Right kidney (tissue), 1 donor: ENCODE measurements at regions not wholly inside any gene's neighbourhood (a gene's known extent, or its start where the extent isn't known, plus 50 kb on each side); places are given as distances from the start of the nearest gene placed in this dataset.

Source experiments
- DNase-seq: peaks from one replicate; pipeline ENCODE4 v3.0.0-alpha.2; 2016

DNA sequence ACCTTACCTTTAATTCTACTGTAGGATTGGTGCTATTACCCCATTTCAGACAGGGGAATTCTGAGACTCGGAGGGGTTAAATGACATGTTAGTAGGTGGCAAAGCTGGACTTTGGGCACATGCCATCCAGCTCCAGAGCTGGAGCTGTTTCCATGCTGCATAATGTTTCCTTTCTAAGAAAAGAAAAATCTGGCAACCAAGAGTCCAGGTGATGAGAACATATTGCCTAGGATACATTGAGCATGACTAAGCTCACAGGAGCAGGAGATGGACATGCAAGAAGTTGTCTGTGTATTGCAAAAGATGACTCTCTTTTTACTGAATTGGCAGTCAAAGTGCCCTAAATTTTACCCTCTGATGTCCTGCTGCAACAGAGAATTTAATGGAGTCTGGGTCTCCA lies 150.8 kb upstream of the SYT13 start:
- no peak for DNase-seq

DNA sequence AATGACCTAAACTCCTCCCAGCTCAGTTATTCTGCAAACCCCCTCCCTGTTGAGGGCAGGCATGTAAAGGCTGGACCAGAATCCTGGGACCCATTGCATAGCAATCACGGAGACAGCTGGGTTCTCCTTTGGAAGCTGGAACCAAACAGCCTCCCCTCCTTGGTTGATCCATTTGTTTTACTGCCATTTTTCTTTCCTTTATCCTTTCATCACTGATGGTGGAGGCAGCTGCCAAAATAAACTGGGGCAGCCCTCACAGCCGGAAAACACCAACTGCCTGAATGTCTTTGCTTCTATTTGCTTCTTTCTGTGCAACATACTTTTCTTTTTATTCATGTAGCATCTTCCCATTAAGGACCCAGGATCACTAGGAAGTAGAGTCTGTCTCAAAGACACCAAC lies 150.0 kb upstream of the SYT13 start:
- no peak for DNase-seq

DNA sequence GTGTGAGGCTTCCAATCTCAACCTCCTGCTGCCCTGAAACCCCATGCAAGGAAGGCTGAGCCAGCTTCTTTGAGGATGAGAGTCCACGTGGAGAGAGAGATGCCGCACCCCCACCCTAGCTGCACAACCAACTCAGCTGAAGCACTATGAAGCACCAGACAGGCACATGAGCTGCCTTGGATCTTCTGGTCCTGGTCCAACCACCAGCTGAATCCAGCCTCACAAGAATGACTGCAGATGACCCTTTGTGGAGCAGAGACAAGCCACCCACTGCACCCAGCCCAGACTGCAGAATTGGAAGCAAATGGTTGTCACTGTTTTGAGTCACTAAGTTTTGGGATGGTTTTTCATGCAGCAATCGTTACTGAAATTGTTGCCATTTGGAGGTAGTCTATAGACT lies 149.6 kb upstream of the SYT13 start:
- DNase-seq, result no peak

DNA sequence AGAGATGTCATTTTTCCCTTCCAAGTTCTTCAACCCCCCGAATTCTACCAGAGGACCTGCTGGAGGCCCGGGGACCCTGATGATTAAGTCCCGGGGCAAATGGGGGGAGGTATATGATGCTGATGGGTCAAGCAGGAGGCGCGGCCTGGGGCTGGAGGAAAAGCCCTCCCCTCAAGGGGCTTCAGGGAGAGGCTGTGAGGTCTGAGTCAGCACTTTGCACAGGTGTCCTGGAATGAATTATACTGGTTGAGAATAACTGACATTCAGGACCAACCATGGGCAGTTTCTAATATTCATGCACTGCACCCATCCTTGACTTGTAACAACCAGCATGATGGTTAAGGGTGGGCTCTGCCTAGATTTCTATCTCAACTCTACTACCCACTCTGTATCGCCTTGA lies 146.8 kb upstream of the SYT13 start:
- DNase-seq, result no peak

DNA sequence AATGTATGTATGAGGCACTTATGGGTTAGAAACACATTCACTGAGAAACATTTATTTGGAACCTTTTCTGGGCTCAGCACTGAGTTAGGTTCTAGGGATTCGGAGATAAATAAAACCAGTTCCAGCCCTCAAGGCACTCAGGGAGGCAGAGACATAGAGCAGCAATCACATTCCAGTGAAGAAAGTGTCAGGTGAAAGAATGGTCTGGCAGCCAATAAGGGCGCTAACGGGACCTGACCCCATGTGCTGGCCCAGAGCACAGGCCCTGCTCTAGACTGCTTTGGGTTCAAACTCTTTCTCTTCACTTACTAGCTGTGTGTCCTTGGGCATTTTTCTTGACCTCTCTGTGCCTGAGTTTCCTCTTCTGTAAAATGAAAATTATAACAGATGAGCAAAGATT lies 146.0 kb upstream of the SYT13 start:
- no peak for DNase-seq

DNA sequence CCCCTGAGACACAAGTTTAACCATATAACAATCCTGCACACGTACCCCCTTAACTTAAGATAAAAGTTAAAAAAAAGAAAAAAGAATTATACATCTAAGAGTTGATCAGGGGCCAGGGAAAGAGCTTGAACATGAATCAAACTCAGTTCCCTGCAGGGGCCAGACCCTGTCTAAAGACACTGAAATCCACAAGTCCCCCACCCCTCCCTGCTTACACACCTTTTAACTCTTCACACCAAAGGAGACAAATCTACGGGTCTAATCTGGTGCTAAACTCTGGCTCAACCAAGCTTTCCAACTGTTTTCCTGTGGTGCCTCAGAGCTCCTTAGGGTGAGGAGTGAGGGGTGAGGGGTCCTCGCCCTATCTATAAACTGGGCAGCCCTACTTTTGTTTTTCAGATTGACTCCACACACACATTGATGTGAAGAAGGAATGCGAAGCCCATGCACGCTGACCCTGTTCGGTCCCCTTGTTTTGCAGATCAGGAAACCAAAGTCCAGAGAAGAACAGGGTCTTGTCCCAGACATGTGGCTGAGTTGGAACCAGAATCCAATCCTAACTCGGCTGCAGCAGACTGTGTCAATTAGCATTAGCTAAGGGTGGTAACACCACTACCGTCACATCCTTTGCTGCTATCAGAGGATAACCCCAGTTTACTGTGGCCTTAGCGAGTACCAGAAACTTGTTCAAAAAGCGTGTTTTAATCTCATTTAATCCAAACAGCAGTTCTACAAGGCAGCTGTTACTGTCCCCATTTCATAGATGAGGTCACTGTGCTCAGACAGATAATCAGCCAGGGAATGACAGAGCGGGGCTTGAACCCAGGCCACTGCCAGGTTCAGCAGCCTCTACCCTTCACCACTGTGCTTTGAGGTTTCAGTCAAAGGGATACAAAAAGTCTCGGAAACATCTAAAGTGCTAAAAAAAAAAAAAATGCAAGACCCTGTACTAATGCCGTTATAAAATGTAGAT lies 145.2 kb upstream of the SYT13 start:
- DNase-seq, result no peak

DNA sequence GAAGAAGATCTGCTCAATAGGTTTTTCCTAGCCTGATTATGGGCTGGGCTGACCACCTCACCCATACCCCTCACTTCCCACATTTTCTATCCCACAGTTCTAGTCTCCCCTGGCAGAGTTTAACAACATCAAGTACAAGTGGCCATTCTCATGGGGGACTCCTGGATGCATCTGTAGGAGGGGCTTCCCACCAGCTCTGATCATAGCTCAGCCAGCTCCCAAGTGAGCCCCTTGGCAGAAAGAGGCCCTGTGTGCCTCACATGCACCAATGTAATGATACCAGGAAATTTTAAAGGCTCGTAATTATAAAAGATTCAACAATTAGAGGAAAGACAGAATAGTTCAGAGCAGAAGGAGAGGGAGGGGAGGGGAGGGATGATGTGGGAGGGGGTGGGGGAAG lies 144.2 kb upstream of the SYT13 start:
- DNase-seq, result no peak

DNA sequence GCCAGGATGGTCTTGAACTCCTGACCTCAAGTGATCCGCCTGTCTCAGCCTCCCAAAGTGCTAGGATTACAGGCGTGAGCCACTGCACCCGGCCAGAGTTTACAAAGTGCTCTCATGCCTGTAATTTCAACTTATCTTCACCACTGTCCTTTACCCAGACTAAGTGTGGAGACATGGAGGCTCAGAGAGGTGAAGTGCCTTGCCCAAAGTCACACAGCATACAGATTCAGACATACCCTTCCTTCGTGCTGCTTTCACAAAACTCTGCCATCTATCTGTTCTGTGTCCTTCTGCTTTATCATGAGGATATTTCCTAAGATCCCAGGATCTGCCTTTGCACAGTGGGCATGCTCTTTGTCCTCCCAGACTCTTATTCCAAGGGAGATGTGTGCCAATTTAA lies 143.6 kb upstream of the SYT13 start:
- DNase-seq, result no peak

DNA sequence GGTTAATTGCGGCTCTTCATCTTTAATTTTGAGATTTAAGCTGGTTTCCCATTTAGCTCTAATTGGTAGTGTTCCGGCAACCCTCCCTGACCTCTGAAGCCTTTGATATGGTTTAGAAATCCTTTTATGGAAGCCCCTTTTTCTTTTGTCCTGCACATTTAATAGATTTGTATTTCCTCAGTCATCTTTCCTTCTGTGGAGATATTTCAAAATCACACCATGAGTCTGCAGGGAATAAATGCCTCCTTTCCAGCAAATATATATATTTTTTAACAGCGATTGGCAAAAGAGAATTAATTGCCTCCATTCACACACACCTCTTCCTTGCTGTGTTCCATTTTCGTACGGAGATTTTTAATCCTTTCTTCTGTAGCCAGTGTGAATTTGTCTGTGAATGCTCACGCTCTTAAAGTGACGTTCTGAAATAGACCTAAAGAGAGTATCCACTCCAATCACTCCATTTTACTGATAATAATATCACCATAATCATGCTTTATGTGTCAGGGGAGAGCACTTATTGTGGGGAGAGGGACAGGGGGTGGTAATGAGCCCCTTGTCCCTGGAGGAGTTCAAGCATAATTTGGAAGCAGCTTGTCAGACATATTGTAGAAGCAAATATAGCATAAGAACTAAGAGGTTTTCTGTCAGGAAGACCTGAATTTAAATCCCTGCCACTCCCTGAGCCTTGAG lies 142.5 kb upstream of the SYT13 start:
- no peak for DNase-seq

DNA sequence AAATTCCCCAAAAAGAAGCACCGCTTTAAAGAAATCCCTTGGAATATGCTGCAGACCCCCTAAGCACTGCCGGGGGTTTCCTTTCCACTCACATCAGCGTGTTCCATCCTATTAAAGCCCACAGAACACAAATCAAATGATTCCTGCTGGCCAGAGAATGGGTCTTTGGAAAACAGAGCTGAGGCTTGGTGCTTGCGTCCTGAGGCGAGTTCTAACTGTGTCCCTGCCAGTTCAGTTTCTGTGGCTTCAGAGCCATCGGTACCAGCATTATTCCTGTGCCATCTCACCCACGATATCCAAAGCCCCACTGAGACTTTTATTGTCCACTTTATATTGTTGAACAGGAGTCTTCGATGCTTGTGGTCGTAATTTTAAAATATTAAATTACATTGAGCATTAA lies 142.0 kb upstream of the SYT13 start:
- DNase-seq, result no peak

DNA sequence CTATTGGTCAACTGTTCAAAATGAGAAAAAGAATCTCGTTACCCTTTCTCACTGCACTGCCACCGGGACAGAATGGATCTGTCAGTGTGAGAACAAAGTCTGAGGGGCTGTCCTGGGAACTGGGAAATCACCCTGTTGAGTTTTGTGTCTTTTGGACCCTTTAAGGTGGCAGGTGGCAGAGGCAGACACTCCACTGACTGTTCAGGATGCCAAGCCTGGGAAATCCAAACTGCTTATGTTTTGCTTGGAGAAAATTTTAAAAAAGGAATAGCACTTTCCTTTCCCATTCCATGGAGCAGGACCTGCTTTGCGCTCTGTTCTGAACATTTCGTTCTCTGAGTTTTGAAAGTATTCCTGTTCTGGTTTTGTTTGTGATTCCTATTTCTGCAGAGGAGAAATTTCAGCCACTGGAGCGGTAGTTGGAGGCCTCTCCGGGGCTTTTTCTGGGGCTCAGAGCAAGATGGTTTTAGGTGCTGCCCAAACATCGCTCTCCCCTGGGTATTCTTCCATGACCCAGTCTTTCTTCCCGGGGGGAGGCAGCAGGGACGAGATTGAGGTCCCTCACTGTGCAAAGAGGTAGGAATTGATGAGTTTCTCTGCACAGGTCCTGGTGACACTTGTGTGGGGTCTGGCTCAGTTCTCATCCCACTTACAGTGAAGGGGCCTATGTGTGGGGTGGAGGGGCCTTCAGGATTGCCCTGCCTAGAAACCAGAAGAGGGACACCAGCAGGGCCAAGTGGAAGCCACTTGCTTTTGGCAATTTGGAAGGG lies 138.5 kb upstream of the SYT13 start:
- DNase-seq, result no peak

DNA sequence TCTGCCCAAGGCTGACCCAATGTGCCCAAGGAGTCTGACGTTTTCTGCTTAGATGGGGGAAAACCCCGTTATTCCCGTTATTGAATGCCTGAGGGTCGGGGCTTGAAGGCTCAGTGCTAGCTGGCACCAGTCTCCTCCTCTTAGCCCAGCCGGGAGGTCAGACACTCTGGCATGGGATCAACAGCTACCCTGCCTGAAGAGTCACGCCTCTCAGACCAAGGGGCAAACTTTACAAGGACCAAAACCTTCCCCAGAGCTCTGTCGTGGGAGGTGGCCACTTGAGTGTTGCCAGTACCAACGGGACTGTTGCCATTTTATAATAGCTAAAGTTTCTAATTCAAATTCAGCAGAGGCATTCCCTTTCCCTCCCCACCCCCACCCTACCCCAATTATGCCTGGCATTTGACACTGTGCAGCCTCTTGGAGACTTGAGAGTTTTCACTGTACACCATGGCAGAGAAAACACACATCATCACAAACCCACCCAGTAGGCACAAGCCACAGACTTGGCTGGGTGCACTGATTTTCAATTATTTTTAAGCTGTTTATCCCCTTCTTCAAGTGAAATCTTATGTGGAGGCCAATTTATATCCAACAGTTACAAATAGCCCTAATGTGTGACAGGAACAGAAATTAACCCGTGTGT lies 137.5 kb upstream of the SYT13 start:
- no peak for DNase-seq

DNA sequence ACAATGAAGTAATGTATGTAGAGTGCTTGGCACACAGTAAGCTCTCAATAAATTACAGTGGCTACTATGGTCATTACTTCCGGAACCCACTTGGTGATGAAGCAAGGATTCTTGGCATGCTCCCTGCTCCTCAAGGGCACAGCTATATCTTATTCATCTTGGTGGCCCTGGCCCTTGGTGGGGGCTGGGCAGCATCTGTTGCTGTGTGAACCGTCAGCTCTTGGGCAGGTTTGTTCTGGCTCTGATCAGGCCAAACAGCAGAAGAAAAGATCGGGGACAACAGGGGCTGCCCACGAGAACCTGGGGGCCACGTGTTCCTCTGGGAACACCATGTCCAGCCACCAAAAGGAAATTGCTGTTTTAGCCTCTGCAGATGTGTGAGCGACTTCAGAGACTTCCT lies 136.9 kb upstream of the SYT13 start:
- DNase-seq, result no peak

DNA sequence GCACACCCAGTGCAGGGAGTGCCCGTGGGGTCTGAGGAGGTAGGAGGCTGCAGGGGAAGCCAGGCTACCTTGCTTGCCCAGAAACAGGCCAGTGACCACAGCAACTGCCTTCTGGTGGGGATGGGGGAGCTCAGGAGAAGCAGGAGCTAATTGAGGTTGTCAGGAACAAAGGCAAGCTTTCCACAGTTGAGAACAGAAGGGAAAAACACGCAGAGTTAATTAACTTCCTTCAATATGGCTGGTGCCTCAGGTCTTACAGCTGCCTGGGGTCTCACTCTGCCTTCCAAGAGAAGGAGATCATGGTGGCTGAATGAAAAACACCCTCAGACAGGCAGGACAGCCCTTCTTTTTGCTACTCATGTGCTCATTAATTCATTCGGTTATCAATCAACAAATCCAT lies 127.9 kb upstream of the SYT13 start:
- no peak for DNase-seq

DNA sequence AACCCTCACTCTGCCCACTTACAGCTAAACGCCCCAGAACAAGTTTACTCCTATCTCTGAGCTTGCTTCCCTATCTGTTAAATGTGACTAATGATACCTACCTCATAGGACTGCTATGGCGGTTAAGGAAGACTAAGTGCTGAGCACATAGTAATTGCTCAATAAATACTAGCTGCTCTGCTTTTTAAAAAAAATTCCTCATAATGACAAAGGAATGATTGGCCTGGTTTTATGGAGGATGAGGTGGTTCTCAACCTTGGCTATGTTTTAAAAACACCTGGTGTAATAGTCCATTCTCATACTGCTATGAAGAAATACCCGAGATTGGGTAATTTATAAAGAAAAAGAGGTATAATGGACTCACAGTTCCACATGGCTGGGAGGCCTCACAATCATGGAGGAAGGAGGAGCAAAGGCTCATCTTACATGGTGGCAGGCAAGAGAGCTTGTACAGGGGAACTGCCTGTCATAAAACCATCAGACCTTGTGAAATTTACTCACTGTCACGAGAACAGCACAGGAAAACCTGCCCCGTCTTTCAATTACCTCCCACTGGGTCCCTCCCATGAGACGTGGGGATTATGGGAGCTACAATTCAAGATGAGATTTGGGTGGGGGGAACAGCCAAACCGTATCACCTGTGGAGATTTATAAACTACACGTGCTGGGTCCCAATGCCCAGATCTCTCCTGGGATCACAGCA lies 127.2 kb upstream of the SYT13 start:
- DNase-seq, result peak; percentile 26

DNA sequence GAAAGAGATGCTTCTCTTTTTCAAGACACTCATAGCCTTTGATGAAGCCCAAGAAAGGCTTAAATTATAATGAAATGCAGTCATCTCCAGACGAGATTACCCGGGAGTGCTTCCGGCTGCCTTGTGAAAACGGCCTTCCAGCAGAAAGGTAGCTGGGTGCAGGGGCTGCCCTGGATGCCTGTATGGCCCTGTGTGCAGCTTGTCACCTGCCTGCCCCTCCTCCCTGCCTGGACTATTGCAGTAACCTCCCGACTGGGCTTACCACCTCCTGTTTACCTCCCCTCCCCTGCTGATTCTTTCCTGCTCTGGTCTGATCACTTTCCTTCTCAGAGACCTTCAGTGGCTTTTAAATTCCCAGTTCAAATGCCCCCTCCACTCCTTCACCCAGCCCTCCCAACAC lies 126.4 kb upstream of the SYT13 start:
- DNase-seq, result no peak

DNA sequence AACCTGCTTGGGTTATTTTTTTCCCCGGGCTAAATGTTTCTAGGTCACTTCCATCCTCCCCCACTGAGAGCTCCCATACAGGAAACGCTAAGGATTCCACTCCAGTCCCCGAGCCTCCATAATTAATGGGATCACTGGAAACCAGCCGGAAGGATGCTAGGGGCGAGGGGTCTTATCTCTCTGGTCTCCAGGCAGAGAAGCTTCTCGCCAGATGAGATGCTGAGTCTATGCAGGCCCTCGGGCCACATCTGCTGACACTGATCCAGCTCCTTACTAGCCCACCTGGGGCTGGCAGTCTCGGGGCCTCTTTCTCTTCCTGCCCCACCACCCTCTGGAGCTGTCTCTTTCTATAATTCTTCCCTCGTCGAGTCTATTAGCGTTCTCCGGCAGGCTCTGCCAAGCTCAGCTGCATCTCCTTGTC lies 125.9 kb upstream of the SYT13 start:
- peak; percentile 34 for DNase-seq

DNA sequence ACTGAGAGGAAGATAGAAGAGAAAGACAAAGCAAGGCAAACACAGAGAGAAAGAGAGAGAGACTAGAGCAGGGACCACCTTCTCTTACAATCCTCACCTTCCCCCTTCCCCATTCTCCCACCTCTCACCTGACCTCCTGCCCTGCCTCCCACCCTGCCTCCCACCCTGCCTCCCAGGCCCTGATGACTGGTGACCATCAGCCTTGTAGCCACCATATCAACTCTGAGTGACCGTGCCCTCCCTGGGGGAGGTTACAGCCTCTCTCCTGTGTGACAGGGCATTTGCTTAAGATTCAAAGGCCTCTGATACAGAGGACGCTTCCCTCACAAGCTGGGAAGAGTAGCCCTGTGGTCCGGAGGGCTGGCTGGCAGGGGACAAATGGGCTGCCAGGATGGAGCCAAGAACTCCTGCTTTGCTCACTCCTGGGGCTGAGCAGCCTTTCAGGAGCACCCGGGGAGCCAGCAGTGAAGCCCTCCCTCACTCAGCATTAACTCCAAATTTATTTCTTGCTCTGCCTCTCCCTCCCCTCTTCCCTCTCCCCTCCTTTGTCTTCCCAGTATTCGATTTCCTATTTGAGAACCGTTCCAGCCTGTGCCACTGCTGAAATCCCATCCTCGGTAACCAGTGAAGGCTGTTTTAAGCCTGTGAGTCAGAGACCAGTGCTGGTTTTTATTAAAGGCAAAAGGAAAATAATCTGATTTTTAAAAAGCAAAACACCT lies 125.2 kb upstream of the SYT13 start:
- peak; percentile 37 for DNase-seq

DNA sequence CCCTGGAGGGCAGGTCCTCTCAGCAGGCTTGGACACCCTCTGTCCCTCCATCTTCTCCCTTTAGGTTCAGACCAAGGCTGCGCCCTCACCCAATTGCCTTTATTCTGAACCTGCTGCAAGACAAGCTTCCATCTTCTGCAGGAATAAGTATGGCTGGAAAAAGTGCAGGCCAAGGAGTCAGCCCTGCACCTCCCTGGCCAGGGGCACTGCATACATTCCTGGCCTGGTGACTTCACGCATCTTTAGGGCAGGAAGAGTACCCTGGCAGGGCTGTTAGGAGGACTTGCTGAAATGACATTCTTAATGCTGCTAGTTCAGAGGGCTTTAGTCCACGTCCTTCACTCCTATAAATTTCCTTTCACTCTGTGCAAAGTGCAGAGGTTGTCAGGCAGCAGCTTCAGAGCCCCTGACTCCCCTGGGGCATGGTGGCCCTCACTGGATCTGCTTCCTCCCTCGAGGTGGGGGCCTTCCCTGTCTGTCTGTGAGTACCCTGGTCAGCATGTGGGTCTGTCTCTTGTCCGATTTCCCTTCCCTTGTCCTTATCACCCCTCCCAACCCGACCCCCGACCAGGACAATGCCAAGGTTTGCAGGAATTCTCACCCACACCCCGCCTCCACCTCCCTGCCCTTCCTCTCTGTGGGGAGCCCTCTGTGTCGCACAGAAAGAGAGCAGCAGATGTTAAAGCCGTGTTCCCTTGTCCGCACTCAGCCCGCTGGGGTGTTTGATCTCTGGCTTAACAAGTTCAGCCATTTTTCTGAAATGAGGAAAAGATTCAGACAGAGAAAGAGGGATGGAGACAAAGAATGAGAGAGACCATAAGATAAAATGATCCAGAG lies 124.5 kb upstream of the SYT13 start:
- DNase-seq, result no peak

DNA sequence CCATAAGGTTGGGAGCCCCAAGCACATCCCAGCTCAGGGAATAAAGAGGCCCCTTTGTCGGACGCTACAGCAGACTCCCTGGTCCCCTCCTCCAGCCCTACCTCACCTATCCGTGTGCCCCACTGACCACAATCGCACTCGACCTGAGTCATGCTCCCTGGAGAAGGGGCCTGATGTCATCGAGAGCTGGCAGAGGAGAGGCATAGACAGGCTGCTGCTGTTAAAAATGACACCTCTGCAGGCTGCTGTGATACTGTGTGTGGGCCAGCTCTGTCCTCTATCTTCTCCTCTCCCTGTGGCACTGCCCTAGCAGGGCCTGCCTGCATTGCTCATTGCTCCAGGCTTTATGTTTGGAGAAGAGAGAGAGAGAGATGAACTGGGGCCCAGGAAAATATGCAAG lies 123.4 kb upstream of the SYT13 start:
- DNase-seq, result no peak
